ENCODE measurements at regions not wholly inside any gene's neighbourhood (a gene's known extent, or its start where the extent isn't known, plus 50 kb on each side); places are given as distances from the start of the nearest gene placed in this dataset.
"Not testable (repeated sequence)": the region's sequence is repeated elsewhere in the genome, so short reads cannot be mapped to it uniquely, and the experiment has no call there.

DNA sequence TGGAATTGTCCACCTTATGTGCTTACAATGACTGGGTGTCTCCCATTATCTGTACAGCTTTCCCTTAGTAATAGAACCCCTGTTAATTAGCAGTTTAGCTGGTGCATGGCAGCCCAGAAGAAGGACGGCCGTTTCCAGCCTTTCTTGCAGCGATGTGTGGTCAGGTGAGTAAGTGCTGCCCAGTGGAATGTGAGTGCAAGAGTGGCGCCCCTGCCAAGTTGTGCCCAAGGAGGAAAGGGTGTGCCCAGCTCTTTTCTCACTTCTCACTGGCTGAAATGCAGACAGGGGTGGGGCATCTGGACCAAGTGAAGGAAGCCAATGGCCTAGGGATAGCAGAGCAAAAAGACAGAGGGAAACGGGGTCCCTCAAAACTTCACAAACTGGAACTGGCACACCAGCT, 296.8 kb downstream of the PREX1 start:
- DNase-seq (ENCODE audit: low read depth in 2 of 2), result no peak

DNA sequence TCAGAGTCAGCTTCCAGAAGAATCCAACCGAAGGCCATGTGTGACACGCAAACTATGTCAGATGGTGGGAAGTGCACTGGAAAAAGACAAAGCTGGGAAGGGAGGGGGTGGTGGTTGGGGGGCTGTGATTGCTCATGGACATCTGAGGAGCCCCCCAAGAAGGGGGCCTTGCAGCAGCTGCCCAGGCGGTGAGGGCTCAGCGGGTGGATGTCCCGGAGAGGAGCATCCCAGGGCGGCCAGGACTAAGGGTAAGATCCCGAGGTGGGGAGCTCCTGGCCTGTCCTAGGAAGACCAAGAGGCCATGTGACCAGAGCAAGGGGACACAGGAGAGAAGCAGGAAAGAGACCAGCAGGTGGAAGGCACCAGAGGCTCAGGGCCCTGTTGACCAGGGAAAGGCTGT, 299.5 kb downstream of the PREX1 start:
- DNase-seq (ENCODE audit: low read depth in 2 of 2), result no peak

- DNase-seq (ENCODE audit: low read depth in 2 of 2), result no peak
Measured at GRCh38 chr20:48527771-48528170, 300.0 kb downstream of the PREX1 start.

- no peak for DNase-seq (ENCODE audit: low read depth in 2 of 2)
Measured at GRCh38 chr20:48526936-48527335, 300.9 kb downstream of the PREX1 start.

- DNase-seq (ENCODE audit: low read depth in 2 of 2), result no peak
Measured at GRCh38 chr20:48525400-48525799, 302.4 kb downstream of the PREX1 start.

- no peak for DNase-seq (ENCODE audit: low read depth in 2 of 2)
Measured at GRCh38 chr20:48524582-48524981, 303.2 kb downstream of the PREX1 start.

DNA sequence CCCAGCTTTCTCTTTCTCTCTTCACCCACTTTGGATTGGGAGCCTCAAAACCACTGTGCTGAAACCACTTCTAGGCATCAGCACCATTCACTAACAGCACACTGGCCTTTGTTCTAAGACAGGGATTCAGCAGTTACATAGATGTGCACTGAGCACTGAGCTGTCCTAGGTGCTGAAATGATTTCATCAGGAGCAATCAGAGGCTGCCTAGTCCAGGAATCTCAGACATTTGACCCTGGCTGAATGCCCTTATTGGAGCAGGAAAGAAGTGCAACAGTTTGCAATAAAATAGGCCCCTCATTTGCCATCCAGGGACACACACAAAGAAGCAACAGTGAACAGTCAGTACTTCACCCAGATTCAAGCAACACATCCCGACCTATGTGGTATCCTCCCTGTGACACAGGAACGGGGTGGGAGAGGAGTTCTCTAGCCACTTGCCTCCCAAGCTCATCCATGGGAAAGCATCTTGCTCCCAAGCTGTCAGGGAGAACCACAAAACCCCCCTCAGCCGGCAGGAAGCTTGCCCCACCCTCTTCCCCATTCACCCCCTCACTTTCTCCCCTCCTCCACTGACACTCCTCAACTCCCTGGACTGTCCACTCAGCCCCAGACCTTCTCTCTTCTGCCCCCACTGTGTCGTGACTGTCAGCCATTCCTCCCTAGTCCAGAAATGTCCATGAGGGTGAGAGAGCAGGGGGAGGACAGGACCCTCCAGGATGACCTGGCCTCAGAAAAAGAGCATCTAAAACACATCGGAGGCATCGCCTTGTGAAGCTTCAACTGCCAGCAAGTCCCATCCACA, 304.4 kb downstream of the PREX1 start:
- DNase-seq (ENCODE audit: low read depth in 2 of 2), result no peak

- no peak for DNase-seq (ENCODE audit: low read depth in 2 of 2)
Measured at GRCh38 chr20:48521121-48521520, 306.7 kb downstream of the PREX1 start.

DNA sequence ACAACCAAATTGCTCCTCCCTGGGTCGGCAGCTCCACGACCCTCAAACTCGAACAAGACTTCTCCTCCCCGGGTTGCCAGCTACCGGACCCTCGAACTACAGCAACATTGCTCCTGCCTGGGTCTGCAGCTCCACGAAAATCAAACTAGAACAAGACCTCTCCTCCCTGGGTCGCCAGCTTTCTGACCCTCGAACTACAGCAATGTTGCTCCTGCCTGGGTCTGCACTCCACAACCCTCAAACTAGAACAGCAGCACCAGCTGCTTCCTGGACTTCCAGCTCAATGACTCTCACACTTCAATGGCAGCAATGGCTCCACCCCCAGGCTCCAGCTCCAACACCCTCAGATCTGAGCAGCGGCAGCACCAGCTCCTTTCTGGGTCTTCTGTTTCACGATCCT, 311.6 kb downstream of the PREX1 start:
- not testable (repeated sequence) for DNase-seq (ENCODE audit: low read depth in 2 of 2)

DNA sequence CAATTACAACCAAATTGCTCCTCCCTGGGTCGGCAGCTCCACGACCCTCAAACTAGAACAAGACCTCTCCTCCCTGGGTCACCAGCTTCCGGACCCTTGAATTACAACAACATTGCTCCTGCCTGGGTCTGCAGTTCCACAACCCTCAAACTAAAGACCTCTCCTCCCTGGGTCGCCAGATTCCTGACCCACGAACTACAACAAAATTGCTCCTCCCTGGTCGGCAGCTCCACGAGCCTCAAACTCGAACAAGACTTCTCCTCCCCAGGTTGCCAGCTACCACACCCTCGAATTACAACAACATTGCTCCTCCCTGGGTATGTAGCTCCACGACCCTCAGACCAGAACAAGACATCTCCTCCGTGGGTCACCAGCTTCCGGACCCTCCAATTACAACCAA, 313.2 kb downstream of the PREX1 start:
- DNase-seq (ENCODE audit: low read depth in 2 of 2), result not testable (repeated sequence)

DNA sequence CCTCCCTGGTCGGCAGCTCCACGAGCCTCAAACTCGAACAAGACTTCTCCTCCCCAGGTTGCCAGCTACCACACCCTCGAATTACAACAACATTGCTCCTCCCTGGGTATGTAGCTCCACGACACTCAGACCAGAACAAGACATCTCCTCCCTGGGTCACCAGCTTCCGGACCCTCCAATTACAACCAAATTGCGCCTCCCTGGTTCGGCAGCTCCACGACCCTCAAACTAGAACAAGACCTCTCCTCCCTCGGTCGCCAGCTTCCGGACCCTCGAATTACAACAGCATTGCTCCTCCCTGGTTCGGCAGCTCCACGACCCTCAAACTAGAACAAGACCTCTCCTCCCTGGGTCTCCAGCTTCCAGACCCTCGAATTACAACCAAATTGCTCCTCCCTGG, 315.3 kb downstream of the PREX1 start:
- not testable (repeated sequence) for DNase-seq (ENCODE audit: low read depth in 2 of 2)

DNA sequence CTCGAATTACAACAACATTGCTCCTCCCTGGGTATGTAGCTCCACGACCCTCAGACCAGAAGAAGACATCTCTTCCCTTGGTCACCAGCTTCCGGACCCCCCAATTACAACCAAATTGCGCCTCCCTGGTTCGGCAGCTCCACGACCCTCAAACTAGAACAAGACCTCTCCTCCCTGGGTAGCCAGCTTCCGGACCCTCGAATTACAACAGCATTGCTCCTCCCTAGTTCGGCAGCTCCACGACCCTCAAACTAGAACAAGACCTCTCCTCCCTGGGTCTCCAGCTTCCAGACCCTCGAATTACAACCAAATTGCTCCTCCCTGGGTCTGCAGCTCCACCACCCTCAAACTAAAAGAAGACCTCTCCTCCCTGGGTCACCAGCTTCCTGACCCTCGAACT, 322.7 kb downstream of the PREX1 start:
- not testable (repeated sequence) for DNase-seq (ENCODE audit: low read depth in 2 of 2)

DNA sequence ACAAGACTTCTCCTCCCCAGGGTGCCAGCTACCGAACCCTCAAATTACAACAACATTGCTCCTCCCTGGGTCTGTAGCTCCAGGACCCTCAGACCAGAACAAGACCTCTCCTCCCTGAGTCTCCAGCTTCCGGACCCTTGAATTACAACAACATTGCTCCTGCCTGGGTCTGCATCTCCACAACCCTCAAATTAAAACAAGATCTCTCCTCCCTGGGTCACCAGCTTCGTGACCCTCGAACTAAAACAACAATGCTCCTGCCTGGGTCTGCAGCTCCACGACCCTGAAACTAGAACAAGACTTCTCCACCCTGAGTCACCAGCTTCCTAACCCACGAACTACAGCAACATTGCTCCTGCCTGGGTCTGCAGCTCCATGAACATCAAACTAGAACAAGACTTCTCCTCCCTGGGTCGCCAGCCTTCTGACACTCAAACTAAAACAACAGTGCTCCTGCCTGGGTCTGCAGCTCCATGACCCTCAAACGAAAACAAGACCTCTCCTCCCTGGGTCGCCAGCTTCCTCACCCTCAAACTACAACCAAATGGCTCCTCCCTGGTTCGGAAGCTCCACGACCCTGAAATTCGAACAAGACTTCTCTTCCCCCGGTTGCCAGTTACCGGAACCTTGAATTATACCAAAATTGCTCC, 324.5 kb downstream of the PREX1 start:
- DNase-seq (ENCODE audit: low read depth in 2 of 2), result no peak

- no peak for DNase-seq (ENCODE audit: low read depth in 2 of 2)
Measured at GRCh38 chr20:48502758-48503157, 325.0 kb downstream of the PREX1 start.

DNA sequence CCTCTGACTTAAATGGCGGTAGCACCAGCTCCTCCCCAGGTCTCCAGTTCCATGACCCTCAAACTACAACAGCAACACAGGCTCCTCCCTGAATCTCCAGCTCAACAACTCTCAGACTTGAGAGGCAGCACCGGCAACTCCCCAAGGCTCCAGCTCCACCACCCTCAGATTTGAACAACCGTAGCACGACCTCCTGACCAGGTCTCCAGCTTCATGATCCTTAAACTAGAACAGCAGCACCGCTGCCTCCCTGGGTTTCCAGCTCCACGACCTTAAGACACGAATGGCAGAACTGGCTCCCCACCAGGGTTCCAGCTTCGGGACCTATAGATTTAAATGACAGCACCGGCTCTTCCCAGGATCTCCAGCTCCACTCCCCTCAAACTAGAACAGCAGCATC, 325.8 kb downstream of the PREX1 start:
- DNase-seq (ENCODE audit: low read depth in 2 of 2), result no peak

DNA sequence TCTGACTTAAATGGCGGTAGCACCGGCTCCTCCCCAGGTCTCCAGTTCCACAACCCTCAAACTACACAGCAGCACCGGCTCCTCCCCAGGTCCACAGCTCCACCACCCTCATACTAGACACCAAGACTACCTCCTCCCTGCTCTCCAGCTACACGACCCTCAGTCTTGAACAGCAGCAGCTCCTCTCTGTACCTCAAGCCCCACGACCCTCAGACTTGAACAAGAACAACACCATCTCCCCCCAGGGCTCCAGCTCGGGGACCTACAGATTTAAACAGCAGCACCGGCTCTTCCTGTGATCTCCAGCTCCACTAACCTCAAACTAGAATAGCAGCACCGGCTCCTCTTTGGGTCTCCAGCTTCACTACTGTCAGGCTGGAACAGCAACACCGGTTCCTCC, 326.9 kb downstream of the PREX1 start:
- not testable (repeated sequence) for DNase-seq (ENCODE audit: low read depth in 2 of 2)

GRCh38 chr20:48498939-48499338, 328.9 kb downstream of the PREX1 start:
- DNase-seq (ENCODE audit: low read depth in 2 of 2), result not testable (repeated sequence)

DNA sequence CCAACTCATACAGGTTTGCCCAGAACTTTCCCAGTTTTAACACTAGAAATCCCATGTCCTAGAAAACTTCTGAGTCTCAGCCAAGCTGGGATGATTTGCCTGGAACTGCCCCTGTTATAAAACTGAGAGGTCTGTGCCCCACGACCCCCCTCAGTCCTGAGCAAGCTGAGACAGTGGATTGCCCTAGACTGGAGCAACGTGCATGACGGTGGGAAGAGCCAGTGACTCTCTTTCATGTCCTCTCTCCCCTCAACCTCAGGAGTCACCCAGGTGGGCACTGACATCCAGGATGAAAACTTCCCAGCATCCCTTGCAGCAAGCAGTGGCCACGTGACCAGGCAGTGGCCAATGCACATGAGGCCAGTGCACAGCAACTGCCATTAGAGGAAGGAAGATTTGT, 329.7 kb downstream of the PREX1 start:
- DNase-seq (ENCODE audit: low read depth in 2 of 2), result not testable (repeated sequence)

- no peak for DNase-seq (ENCODE audit: low read depth in 2 of 2)
Measured at GRCh38 chr20:48493966-48494365, 333.8 kb downstream of the PREX1 start.

DNA sequence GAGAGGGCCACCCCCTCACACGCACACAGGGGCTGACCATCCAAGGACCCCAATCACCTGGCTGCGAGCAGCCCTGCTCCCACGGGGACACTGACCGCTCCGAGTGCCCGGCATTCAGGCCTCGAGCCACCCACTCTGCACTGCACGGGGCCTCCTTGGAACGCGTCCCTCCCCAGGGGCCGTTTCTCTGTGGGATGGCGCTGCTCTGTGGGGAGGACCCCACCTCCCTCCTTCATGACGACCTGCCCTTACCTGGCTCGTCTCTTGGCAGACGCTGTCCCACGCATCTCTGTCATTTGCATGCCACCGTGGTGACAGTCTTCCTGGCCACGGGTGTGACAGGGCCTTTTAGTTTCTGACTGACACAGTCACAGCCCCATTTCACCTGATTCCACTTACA, 334.5 kb downstream of the PREX1 start:
- DNase-seq (ENCODE audit: low read depth in 2 of 2), result not testable (repeated sequence)

- no peak for DNase-seq (ENCODE audit: low read depth in 2 of 2)
Measured at GRCh38 chr20:48492715-48493070, 335.1 kb downstream of the PREX1 start.

- no peak for DNase-seq (ENCODE audit: low read depth in 2 of 2)
Measured at GRCh38 chr20:48492015-48492714, 335.6 kb downstream of the PREX1 start.
